ENCODE measurements at regions not wholly inside any gene's neighbourhood (a gene's known extent, or its start where the extent isn't known, plus 50 kb on each side); places are given as distances from the start of the nearest gene placed in this dataset.

GRCh38 chr2:120447127-120447785 is 101.3 kb downstream of the INHBB start:
- Histone ChIP-seq H3K36me3 (ENCODE audit: control insufficient read depth in 2 of 4, insufficient read depth in 4 of 4, low read length in 3 of 4) (no peaks in the 10 kb centered on the region), H3K4me1 (replicated peaks in 1 of 4; ENCODE audit: control insufficient read depth in 3 of 4, insufficient read depth in 4 of 4, low read length in 3 of 4) (peaks cover 0 to 4% (median 3%) of the 10 kb centered on the region in 4 experiments; a peak in 3 of 7 replicates), H3K56ac (replicated peaks; ENCODE audit: insufficient read length, low read depth, low read length) (no peak overlapping the region), H3K18ac (ENCODE audit: extremely low read depth, low read length) (no peak overlapping the region), H2BK12ac (ENCODE audit: low read depth, low read length) (no peak overlapping the region), H4K20me1 (replicated peaks in 1 of 2; ENCODE audit: control insufficient read depth in 1 of 2, insufficient read depth in 2 of 2, low read length in 2 of 2) (peaks cover 0 to 2% of the 10 kb centered on the region in 2 experiments), H3K79me2 (ENCODE audit: control insufficient read depth in 1 of 2, insufficient read depth in 2 of 2, low read length in 2 of 2) (no peaks in the 10 kb centered on the region), H3K27ac (ENCODE audit: low read depth, low read length) (no peak overlapping the region), H3K23ac (ENCODE audit: insufficient read length) (no peak overlapping the region), H4K8ac (ENCODE audit: extremely low read depth, insufficient read depth, low read length) (no peak overlapping the region), H3K4ac (replicated peaks; ENCODE audit: insufficient read length, low read depth, low read length) (no peak overlapping the region), H2BK15ac (ENCODE audit: low read length) (no peak overlapping the region), H3K4me2 (ENCODE audit: insufficient read depth in 1 of 2, low read depth in 2 of 2, low read length in 2 of 2) (no peak overlapping the region), H2BK120ac (replicated peaks; ENCODE audit: low read depth, low read length) (no peak overlapping the region), H4K91ac (replicated peaks; ENCODE audit: insufficient read length, low read length) (no peak overlapping the region), H3K14ac (ENCODE audit: insufficient read length) (no peak overlapping the region), H4K5ac (ENCODE audit: insufficient read length, low read depth, low read length) (no peak overlapping the region), H2AFZ (ENCODE audit: low read length) (no peak overlapping the region), H3K4me3 (ENCODE audit: extremely low read depth in 1 of 4, insufficient read depth in 2 of 4, low read depth in 3 of 4, low read length in 4 of 4) (no peak overlapping the region), H3K9me3 (ENCODE audit: insufficient read depth in 2 of 2, low read depth in 1 of 2, low read length in 1 of 2) (no peaks in the 10 kb centered on the region), H3K27me3 (replicated peaks in 1 of 4; ENCODE audit: control insufficient read depth in 3 of 4, extremely low read depth in 1 of 4, insufficient read depth in 3 of 4, low read length in 3 of 4) (peaks cover 0 to 41% (median 30%) of the 10 kb centered on the region in 4 experiments; a peak in 6 of 7 replicates), H3K79me1 (ENCODE audit: low read depth, low read length) (no peaks in the 10 kb centered on the region), H3K9ac (replicated peaks in 1 of 4; ENCODE audit: extremely low read depth in 1 of 4, low read depth in 3 of 4, low read length in 3 of 4) (no peak overlapping the region), H2BK20ac (ENCODE audit: low read length) (no peak overlapping the region), H2BK5ac (ENCODE audit: low read depth, low read length) (no peak overlapping the region), H3K23me2 (ENCODE audit: low read depth, low read length) (peaks cover 8% of the 10 kb centered on the region), H2AK5ac (ENCODE audit: low read depth, low read length) (no peak overlapping the region)
- DNase-seq (ENCODE audit: low read depth in 1 of 2, low spot score in 2 of 2), result no peak
- ChIA-PET POLR2A (ENCODE audit: partially characterized antibody) (no interaction called here), CTCF (ENCODE audit: partially characterized antibody) (interaction anchor here (0.6 to 5.0 kb wide), 11 partner anchors 9 to 1090 kb away, joined by 3 to 19 read pairs (median 5); no protein-coding TSS in a partner anchor)
- WGBS, 2 experiments (ENCODE audit: extremely low coverage in 1 of 2, insufficient coverage in 1 of 2, insufficient read length in 1 of 2, insufficient replicate concordance in 2 of 2, low coverage in 1 of 2, low lambda C conversion rate in 2 of 2, missing lambda C conversion rate in 1 of 2), result 91% methylated on average over 8 of the region's 8 CpGs; no CpG with 5 or more reads in 1 of the 2 experiments
- no peak for FAIRE-seq
- no peak for TF ChIP-seq SP1 (IDR thresholded peaks at IDR 0.05; ENCODE audit: low read depth, low read length)
- no peak for TF ChIP-seq EZH2 (IDR thresholded peaks at IDR 0.05; ENCODE audit: low read depth, low read length, severe bottlenecking)
- no peak for TF ChIP-seq SRF (IDR thresholded peaks at IDR 0.05; ENCODE audit: low read depth, low read length)
- no peak for TF ChIP-seq POLR2AphosphoS5 (IDR thresholded peaks at IDR 0.05; ENCODE audit: low read depth, low read length)
- no peak for TF ChIP-seq POU5F1 (IDR thresholded peaks at IDR 0.05; ENCODE audit: low read depth, low read length)
- no peak for TF ChIP-seq CBX8 (IDR thresholded peaks at IDR 0.05; ENCODE audit: borderline replicate concordance, low read depth, low read length)
- TF ChIP-seq NRF1 (IDR thresholded peaks at IDR 0.05; ENCODE audit: low read depth, low read length), result no peak
- no peak for TF ChIP-seq SAP30 (IDR thresholded peaks at IDR 0.05; ENCODE audit: insufficient read depth, insufficient replicate concordance, low read length)
- TF ChIP-seq MAX (IDR thresholded peaks at IDR 0.05), result no peak
- TF ChIP-seq CHD2 (IDR thresholded peaks at IDR 0.05; ENCODE audit: low read length), result no peak
- no peak for TF ChIP-seq GTF2F1 (IDR thresholded peaks at IDR 0.05; ENCODE audit: borderline replicate concordance, low read depth, low read length)
- no peak for TF ChIP-seq EP300 (IDR thresholded peaks at IDR 0.05; ENCODE audit: borderline replicate concordance in 1 of 2, low read depth in 2 of 2, low read length in 2 of 2)
- TF ChIP-seq SP4 (IDR thresholded peaks at IDR 0.05; ENCODE audit: low read length), result no peak
